Thyroid gland (tissue), 4 donors: ENCODE measurements at regions not wholly inside any gene's neighbourhood (a gene's known extent, or its start where the extent isn't known, plus 50 kb on each side); places are given as distances from the start of the nearest gene placed in this dataset.

Experiments used
- CTCF ChIP-seq, 6 experiments: fragments of 200-600 bp in 3 of 6; fragments of 450-650 bp in 3 of 6; sonication (generic) in 3 of 6; IDR thresholded peaks; one replicate each; pipeline ENCODE4 v1.5.1; 2016 to 2019; ENCODE audit warnings: antibody characterized with exemption in 6 of 6, mild to moderate bottlenecking in 2 of 6, inconsistent platforms in 1 of 6, moderate library complexity in 1 of 6
- POLR2A ChIP-seq, 2 donors: fragments of 450-650 bp; IDR thresholded peaks; one replicate each; pipeline ENCODE4 v1.6.1; 2017; ENCODE audit warnings: antibody characterized with exemption in 2 of 2, mild to moderate bottlenecking in 2 of 2, moderate library complexity in 1 of 2

DNA sequence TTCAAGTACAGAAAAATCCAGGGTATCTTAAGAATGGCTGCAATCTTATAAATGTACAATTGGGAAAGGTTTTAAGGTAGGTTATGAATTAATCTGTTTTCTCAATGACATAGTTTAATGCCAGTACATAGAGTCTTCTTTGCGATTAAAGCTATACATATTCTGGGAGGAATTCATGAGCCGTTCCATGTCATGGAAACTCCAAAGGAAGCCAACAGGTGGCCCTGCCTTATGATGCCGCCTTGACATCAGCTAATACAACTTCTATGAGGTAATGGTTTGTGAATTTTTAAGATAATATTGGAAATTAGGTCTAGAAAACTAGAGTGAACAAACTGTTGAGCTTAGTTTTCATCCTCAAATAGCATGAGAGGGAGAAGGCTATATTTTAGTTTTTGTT is 713.4 kb downstream of the EFNA5 start:
- no peak for TF ChIP-seq POLR2A (IDR thresholded peaks at IDR 0.05)
- TF ChIP-seq CTCF (IDR thresholded peaks at IDR 0.05), result no peak
